ENCODE measurements at regions not wholly inside any gene's neighbourhood (a gene's known extent, or its start where the extent isn't known, plus 50 kb on each side); places are given as distances from the start of the nearest gene placed in this dataset.

DNA sequence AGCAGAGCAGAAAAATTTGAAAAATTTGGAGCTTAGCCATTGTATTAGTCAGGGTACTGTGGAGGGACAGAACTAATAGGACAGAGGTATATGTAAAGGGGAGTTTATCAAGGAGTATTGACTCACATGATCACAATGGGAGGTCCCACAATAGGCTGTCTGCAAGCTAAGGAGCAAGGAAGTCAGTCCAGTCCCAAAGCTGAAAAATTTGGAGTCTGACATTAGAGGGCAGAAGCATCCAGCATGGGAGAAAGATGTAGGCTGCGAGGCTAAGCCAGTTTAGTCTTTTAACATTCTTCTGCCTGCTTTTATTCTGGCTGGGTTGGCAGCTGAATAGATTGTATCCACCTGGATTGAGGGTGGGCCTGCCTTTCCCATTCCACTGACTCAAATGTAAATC, 82.0 kb downstream of the SMPDL3A start:
- TF ChIP-seq GTF2F1 (IDR thresholded peaks at IDR 0.05; ENCODE audit: borderline replicate concordance, low read depth, low read length) = no peak
- TF ChIP-seq GABPA (IDR thresholded peaks at IDR 0.05; ENCODE audit: borderline replicate concordance, insufficient read depth, low read length) = no peak
- no peak for TF ChIP-seq POLR2AphosphoS5 (IDR thresholded peaks at IDR 0.05; ENCODE audit: low read depth, low read length)
- TF ChIP-seq, protein P1, sequence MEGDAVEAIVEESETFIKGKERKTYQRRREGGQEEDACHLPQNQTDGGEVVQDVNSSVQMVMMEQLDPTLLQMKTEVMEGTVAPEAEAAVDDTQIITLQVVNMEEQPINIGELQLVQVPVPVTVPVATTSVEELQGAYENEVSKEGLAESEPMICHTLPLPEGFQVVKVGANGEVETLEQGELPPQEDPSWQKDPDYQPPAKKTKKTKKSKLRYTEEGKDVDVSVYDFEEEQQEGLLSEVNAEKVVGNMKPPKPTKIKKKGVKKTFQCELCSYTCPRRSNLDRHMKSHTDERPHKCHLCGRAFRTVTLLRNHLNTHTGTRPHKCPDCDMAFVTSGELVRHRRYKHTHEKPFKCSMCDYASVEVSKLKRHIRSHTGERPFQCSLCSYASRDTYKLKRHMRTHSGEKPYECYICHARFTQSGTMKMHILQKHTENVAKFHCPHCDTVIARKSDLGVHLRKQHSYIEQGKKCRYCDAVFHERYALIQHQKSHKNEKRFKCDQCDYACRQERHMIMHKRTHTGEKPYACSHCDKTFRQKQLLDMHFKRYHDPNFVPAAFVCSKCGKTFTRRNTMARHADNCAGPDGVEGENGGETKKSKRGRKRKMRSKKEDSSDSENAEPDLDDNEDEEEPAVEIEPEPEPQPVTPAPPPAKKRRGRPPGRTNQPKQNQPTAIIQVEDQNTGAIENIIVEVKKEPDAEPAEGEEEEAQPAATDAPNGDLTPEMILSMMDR (IDR thresholded peaks at IDR 0.05; ENCODE audit: control extremely low read depth in 1 of 3, insufficient read depth in 1 of 3, low read depth in 1 of 3, low read length in 3 of 3) = no peak
- TF ChIP-seq TAF1 (IDR thresholded peaks at IDR 0.05; ENCODE audit: low read depth, low read length) = no peak
- no peak for TF ChIP-seq ZNF274 (IDR thresholded peaks at IDR 0.05; ENCODE audit: borderline replicate concordance, extremely low read depth, low read length)
- TF ChIP-seq CREB1 (IDR thresholded peaks at IDR 0.05) = no peak
- TF ChIP-seq, protein P2, sequence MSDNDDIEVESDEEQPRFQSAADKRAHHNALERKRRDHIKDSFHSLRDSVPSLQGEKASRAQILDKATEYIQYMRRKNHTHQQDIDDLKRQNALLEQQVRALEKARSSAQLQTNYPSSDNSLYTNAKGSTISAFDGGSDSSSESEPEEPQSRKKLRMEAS (IDR thresholded peaks at IDR 0.05) = no peak
- no peak for TF ChIP-seq YY1 (IDR thresholded peaks at IDR 0.05; ENCODE audit: low read depth, low read length)
- TF ChIP-seq, protein P3, sequence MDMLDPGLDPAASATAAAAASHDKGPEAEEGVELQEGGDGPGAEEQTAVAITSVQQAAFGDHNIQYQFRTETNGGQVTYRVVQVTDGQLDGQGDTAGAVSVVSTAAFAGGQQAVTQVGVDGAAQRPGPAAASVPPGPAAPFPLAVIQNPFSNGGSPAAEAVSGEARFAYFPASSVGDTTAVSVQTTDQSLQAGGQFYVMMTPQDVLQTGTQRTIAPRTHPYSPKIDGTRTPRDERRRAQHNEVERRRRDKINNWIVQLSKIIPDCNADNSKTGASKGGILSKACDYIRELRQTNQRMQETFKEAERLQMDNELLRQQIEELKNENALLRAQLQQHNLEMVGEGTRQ (IDR thresholded peaks at IDR 0.05; ENCODE audit: low read length) = no peak

Measured in H1 (cell line).